ENCODE measurements at regions not wholly inside any gene's neighbourhood (a gene's known extent, or its start where the extent isn't known, plus 50 kb on each side); places are given as distances from the start of the nearest gene placed in this dataset.

- Mint-ChIP-seq H3K4me1 (no peaks in the 10 kb centered on the region), H3K4me3 (no peak overlapping the region), H3K9me3 (ENCODE audit: low read depth) (peaks cover 9% of the 10 kb centered on the region), H3K27ac (no peak overlapping the region), H3K27me3 (no peaks in the 10 kb centered on the region), H3K36me3 (no peaks in the 10 kb centered on the region)
- CTCF ChIA-PET, result no interaction called here
- ATAC-seq (no peak), DNase-seq (no peak)
Observed at GRCh38 chr5:142396436-142397038, 71.7 kb upstream of the SPRY4 start.

GRCh38 chr5:142395334-142395733 lies 70.5 kb upstream of the SPRY4 start:
- H3K4me1 Mint-ChIP-seq, result no peaks in the 10 kb centered on the region
- H3K9me3 Mint-ChIP-seq (ENCODE audit: low read depth), result peaks cover 9% of the 10 kb centered on the region
- no peak overlapping the region for H3K4me3 Mint-ChIP-seq
- CTCF ChIA-PET, result no interaction called here
- ATAC-seq (no peak), DNase-seq (no peak)
- no peaks in the 10 kb centered on the region for H3K27me3 Mint-ChIP-seq
- no peak overlapping the region for H3K27ac Mint-ChIP-seq
- H3K36me3 Mint-ChIP-seq, result no peaks in the 10 kb centered on the region

GRCh38 chr5:142391058-142391845 lies 66.4 kb upstream of the SPRY4 start:
- Mint-ChIP-seq H3K27me3 (no peaks in the 10 kb centered on the region), H3K36me3 (no peaks in the 10 kb centered on the region), H3K27ac (no peak overlapping the region), H3K4me1 (peaks cover 2% of the 10 kb centered on the region), H3K4me3 (no peak overlapping the region), H3K9me3 (ENCODE audit: low read depth) (peaks cover 8% of the 10 kb centered on the region)
- CTCF ChIA-PET, result no interaction called here
- DNase-seq (no peak), ATAC-seq (no peak)

GRCh38 chr5:142390334-142390733 lies 65.5 kb upstream of the SPRY4 start:
- Mint-ChIP-seq H3K4me1 (peaks cover 2% of the 10 kb centered on the region), H3K27ac (no peak overlapping the region), H3K27me3 (no peaks in the 10 kb centered on the region), H3K36me3 (no peaks in the 10 kb centered on the region), H3K9me3 (ENCODE audit: low read depth) (peaks cover 4% of the 10 kb centered on the region), H3K4me3 (no peak overlapping the region)
- no peak for ATAC-seq
- CTCF ChIA-PET, result no interaction called here
- DNase-seq, result no peak

- Mint-ChIP-seq H3K4me1 (peaks cover 2% of the 10 kb centered on the region), H3K36me3 (no peaks in the 10 kb centered on the region), H3K27ac (no peak overlapping the region), H3K4me3 (no peak overlapping the region), H3K9me3 (ENCODE audit: low read depth) (no peaks in the 10 kb centered on the region), H3K27me3 (no peaks in the 10 kb centered on the region)
- ATAC-seq (no peak), DNase-seq (no peak)
- CTCF ChIA-PET, result no interaction called here
Observed at GRCh38 chr5:142388696-142389095, 63.9 kb upstream of the SPRY4 start.

GRCh38 chr5:142387024-142387682 lies 62.3 kb upstream of the SPRY4 start:
- no peak overlapping the region for H3K27ac Mint-ChIP-seq

GRCh38 chr5:142386137-142387023 lies 61.6 kb upstream of the SPRY4 start:
- CTCF ChIA-PET, result no interaction called here
- no peaks in the 10 kb centered on the region for H3K27me3 Mint-ChIP-seq
- H3K4me1 Mint-ChIP-seq, result peaks cover 2% of the 10 kb centered on the region
- H3K27ac Mint-ChIP-seq, result no peak overlapping the region
- no peaks in the 10 kb centered on the region for H3K36me3 Mint-ChIP-seq
- no peak for ATAC-seq
- DNase-seq, result no peak
- H3K4me3 Mint-ChIP-seq, result no peak overlapping the region
- H3K9me3 Mint-ChIP-seq (ENCODE audit: low read depth), result no peaks in the 10 kb centered on the region

More at GRCh38 chr5:142387024-142387682, 62.3 kb upstream of the SPRY4 start:
- ATAC-seq (no peak), DNase-seq (no peak)
- H3K4me3 Mint-ChIP-seq, result no peak overlapping the region
- peaks cover 2% of the 10 kb centered on the region for H3K4me1 Mint-ChIP-seq
- no peaks in the 10 kb centered on the region for H3K36me3 Mint-ChIP-seq
- H3K9me3 Mint-ChIP-seq (ENCODE audit: low read depth), result no peaks in the 10 kb centered on the region
- CTCF ChIA-PET, result no interaction called here
- H3K27me3 Mint-ChIP-seq, result no peaks in the 10 kb centered on the region

GRCh38 chr5:142385194-142385593 lies 60.4 kb upstream of the SPRY4 start:
- ATAC-seq, result no peak
- H3K9me3 Mint-ChIP-seq (ENCODE audit: low read depth), result no peaks in the 10 kb centered on the region
- CTCF ChIA-PET, result no interaction called here
- H3K27ac Mint-ChIP-seq, result no peak overlapping the region
- H3K36me3 Mint-ChIP-seq, result no peaks in the 10 kb centered on the region
- DNase-seq, result no peak
- no peaks in the 10 kb centered on the region for H3K27me3 Mint-ChIP-seq
- no peak overlapping the region for H3K4me3 Mint-ChIP-seq
- H3K4me1 Mint-ChIP-seq, result peaks cover 2% of the 10 kb centered on the region

GRCh38 chr5:142384014-142384413 lies 59.2 kb upstream of the SPRY4 start:
- Mint-ChIP-seq H3K4me3 (no peak overlapping the region), H3K36me3 (no peaks in the 10 kb centered on the region), H3K27me3 (no peaks in the 10 kb centered on the region), H3K27ac (no peak overlapping the region), H3K4me1 (peaks cover 2% of the 10 kb centered on the region), H3K9me3 (ENCODE audit: low read depth) (no peaks in the 10 kb centered on the region)
- DNase-seq (no peak), ATAC-seq (no peak)
- CTCF ChIA-PET, result no interaction called here

- CTCF ChIA-PET, result no interaction called here
- H3K27ac Mint-ChIP-seq, result no peak overlapping the region
- H3K9me3 Mint-ChIP-seq (ENCODE audit: low read depth), result no peaks in the 10 kb centered on the region
- no peak overlapping the region for H3K4me3 Mint-ChIP-seq
- no peaks in the 10 kb centered on the region for H3K27me3 Mint-ChIP-seq
- ATAC-seq, result no peak
- no peaks in the 10 kb centered on the region for H3K4me1 Mint-ChIP-seq
- H3K36me3 Mint-ChIP-seq, result no peaks in the 10 kb centered on the region
- DNase-seq, result no peak
Observed at GRCh38 chr5:142382186-142382585, 57.4 kb upstream of the SPRY4 start.

GRCh38 chr5:142378737-142379634 lies 54.2 kb upstream of the SPRY4 start:
- H3K36me3 Mint-ChIP-seq, result no peaks in the 10 kb centered on the region
- no peak overlapping the region for H3K27ac Mint-ChIP-seq
- no peaks in the 10 kb centered on the region for H3K9me3 Mint-ChIP-seq (ENCODE audit: low read depth)
- DNase-seq, result no peak
- no peaks in the 10 kb centered on the region for H3K4me1 Mint-ChIP-seq
- no peak overlapping the region for H3K4me3 Mint-ChIP-seq
- CTCF ChIA-PET, result no interaction called here
- no peaks in the 10 kb centered on the region for H3K27me3 Mint-ChIP-seq
- ATAC-seq, result no peak

- CTCF ChIA-PET, result no interaction called here
- no peaks in the 10 kb centered on the region for H3K4me1 Mint-ChIP-seq
Observed at GRCh38 chr5:142375944-142376411, 51.2 kb upstream of the SPRY4 start.

More at GRCh38 chr5:142375944-142376411, 51.2 kb upstream of the SPRY4 start:
- H3K4me3 Mint-ChIP-seq, result no peak overlapping the region
- no peak overlapping the region for H3K27ac Mint-ChIP-seq
- no peaks in the 10 kb centered on the region for H3K9me3 Mint-ChIP-seq (ENCODE audit: low read depth)
- no peak for ATAC-seq
- H3K27me3 Mint-ChIP-seq, result no peaks in the 10 kb centered on the region
- no peak for DNase-seq
- no peaks in the 10 kb centered on the region for H3K36me3 Mint-ChIP-seq

All from activated CD8-positive, alpha-beta memory T cell treated with anti-CD3 and anti-CD28 coated beads, Interleukin-2, amount 10 ng/mL, durations not matched to agents 7 days and 5 days (primary cell).